Skeletal muscle cell (primary cell): ENCODE measurements at regions not wholly inside any gene's neighbourhood (a gene's known extent, or its start where the extent isn't known, plus 50 kb on each side); places are given as distances from the start of the nearest gene placed in this dataset.
A peak's percentile ranks its signal among the peaks of the same experiment; 100 is the strongest.
"Not testable (repeated sequence)": the region's sequence is repeated elsewhere in the genome, so short reads cannot be mapped to it uniquely, and the experiment has no call there.

ENCODE experiments used
- DNase-seq: peaks from one replicate; pipeline ENCODE4 v3.0.0-alpha.2; 2010; ENCODE audit warnings: low read depth
- H3K4me3 ChIP-seq: 2 replicates; pipeline ENCODE4 v1.5.1; 2011; ENCODE audit warnings: low read depth, mild to moderate bottlenecking, control low read depth, low read length, moderate library complexity

DNA sequence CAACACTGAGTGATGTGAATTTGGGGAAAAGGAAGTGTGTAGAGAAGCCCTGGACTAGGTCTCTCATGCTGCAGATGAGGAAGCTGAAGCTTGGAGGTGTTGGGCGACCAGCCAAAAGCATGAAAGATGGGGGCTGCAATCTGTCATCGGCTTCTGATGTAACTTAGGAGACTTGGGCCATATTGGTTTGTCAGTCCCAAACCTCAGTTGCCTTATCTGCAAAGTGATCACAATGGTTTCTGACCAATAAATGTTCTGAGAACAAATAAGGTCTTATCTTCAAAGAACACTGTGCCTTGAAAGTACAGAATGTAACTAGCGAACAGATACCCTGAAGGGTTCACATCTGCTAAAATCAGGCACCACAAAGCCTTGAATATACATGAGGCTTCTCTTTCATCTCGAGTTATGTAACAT is 198.4 kb upstream of the NR3C1 start:
- no peak for DNase-seq
- H3K4me3 ChIP-seq: no peak overlapping the region

DNA sequence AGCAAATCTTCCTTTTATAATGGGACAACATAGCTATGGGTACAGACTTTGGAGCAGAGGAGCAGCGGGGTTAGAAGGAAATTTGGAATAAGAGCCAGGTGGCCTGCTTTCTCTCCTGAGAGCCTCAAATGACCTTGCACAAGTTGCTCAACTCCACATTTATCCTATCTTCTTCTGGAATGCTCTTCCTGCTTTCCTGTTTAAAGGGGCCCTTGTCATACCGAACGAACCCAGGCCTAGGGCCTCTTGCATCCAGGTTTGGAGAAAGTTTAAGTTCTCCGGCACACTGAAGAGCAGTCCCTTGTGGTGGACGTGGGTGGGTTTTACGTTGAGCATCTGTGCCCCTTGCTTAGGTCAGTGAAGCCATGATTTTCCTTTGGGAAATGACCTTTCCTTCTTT is 197.9 kb upstream of the NR3C1 start:
- H3K4me3 ChIP-seq: no peak overlapping the region
- DNase-seq: no peak

DNA sequence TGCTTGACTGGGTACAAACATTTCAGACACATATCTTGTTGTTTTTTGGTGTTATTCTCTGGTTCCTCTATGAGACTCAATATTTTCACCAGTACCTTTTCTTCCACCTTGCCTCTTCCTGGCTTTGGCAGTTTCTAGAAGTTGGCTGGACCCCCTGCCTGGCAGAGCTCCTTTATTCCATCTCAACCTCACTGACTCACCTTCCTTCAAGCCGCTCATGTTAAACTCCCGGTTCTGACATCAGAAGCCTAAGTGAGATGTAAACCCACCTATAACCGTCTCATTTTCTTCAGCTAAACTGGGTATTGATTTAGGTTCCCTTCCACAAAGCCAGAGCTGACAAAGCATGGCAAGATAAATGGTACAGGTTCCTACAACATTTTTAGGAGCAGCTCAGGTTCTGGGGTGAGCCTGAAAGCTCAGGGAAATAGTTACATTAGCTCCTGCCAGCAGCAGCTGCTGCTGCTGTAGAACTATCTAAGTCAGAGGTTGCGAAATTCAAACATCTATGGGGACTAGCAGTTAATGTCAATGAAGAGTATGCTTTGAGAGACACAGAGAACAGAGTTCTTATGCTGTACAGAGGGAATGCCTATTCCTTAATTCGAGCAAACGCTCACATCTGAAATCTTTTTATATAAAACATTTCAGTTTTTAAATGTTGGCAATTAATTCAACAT is 197.1 kb upstream of the NR3C1 start:
- peak; percentile 56 for DNase-seq
- no peak overlapping the region for H3K4me3 ChIP-seq

DNA sequence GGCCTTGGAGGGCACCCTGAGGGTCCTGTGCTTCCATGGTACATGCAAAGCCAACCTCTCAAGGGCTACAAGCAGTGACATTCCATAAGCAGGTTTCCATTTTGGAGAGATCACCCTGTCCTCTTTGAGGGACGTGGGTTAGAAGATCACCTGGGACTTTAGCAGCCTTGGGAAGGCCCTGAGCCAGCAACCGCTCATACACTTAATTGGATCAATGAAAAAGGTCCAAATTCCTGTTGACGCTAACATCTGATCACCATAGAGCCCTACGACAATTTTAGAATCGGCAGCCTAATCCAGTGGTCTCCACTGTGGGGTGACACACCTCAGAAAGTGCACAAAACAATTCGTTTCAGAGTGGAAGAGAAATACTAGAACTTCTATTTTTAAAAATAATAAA is 196.0 kb upstream of the NR3C1 start:
- no peak overlapping the region for H3K4me3 ChIP-seq
- no peak for DNase-seq

GRCh38 chr5:143596824-143597223 is 193.3 kb upstream of the NR3C1 start:
- no peak overlapping the region for H3K4me3 ChIP-seq
- no peak for DNase-seq

DNA sequence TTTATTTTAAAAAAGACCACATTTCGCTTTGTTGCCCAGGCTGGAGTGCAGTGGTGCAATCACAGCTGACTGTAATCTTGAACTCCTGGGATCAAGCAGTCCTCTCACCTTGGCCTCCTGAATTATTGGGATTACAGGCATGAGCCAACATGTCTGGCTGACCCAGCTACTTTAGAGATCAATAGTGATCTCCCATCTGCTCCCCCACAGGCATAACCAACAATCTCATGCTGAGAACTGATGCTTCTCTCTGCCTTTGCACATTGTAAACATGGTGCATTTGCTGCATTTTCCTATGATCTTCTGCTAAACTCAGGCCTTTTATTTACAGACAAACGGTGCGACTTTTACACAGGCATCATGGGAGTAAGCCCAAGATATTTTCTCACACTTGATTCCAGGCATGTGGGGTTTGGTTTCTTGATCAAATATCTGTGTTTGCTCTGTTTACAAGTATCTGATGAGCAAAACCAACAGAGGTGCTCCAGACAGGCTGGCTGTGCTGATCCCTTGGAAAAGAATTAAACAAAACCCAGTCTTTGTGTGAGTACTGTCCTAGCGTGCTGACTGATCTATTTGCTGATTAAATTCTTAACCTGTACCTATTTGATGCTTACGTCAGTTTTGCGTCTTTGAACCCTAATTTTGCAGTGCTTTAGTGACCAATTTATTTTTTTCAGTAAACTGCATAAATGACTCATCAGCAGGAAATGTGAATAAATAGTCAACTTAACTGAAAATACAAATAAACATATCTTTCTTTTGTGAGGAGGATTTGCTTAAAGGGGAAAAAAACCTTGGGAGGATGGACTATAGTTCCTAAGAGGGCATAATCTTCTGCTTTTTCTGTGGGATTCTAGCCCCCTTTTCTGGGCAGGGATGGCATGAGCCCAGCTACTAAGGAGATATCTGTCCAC is 191.7 kb upstream of the NR3C1 start:
- H3K4me3 ChIP-seq: no peak overlapping the region
- no peak for DNase-seq

DNA sequence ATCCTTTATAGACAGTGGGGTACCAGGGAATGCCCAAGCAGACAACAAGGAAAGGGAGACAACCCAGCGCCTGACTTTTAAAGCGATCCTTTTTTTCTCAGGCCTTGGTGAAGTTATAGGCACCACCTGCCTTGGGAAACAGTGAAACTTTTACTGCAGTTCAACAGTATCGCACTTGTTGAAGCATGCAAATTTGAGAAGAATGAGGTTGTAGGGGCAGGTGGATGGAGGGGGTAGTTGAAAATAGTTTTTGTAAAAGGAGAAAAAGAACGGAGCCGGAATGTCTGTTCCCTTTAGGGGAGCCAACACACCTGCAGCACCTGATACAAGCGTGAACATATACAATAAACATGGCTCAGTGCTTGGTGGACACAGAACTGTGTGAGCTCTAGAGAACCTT is 190.2 kb upstream of the NR3C1 start:
- H3K4me3 ChIP-seq: no peak overlapping the region
- DNase-seq: no peak

DNA sequence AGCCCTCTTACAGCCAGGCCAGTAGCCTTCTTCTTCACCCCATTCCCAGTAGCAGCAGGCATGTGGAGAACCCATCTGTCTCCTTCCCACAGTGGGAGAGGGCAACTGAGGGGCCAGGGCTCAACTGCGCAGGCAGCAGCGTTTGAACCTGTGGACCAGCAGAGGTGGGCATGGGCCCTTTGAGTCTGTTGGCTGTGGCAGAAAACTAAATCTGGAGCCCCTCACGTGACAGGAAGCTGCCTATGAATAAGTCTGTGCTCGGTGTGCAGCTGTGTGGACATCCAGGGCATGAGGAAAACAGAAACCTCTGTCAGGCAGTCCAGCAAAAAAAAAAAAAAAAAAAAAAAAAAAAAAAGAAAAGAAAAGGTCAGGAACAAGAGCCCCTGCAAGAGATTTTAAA is 189.2 kb upstream of the NR3C1 start:
- DNase-seq: no peak
- no peak overlapping the region for H3K4me3 ChIP-seq

DNA sequence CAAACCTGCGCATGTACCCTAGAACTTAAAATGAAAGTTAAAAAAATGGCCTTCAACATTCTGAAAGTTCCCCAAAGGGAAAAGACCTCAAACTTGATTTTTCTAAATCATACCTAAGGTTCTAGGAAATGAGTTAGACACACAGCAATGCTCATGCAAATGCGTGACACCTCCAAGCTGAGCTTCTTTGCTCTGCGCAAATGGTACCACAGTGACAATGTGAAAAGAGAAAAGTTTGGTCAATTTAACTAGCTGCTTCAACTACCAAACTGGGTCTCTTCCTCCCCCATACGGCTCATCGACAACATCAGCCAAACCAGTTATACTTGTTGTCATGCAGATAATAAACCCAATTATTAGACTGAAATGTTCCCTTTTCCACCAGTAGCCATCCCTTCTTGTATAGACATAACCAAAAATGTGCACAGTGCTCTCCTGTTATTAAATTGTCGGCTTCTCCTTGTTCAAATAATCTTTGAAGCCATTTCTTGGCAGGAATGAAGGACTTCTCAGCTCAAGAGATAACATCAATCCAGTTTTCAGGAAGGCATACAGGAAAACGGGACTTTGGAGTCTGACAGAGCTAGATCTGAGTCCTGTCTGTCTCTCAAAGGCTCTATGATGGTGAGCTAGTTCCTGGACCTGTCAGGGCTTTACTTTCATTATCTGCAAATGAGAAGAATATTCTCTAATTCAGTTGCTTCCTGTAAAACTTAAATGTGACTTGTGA is 185.6 kb upstream of the NR3C1 start:
- DNase-seq: no peak

DNA sequence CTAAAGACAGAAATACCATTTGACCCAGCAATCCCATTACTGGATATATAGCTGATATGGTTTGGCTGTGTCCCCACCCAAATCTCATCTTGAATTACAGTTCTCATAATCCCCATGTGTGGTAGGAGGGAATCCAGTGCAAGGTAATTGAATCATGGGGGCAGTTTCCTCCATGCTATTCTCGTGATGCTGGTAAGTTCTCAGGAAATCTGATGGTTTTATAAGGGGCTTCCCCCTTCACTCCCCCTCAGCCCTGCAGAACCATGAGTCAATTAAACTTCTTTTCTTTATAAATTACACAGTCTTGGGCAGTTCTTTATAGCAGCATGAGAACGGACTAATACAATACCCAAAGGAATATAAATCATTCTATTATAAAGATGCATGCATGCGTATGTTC is 184.6 kb upstream of the NR3C1 start:
- not testable (repeated sequence) for H3K4me3 ChIP-seq, DNase-seq

More for the DNA sequence above, 185.6 kb upstream of the NR3C1 start:
- no peak overlapping the region for H3K4me3 ChIP-seq

GRCh38 chr5:143586781-143587362 is 183.4 kb upstream of the NR3C1 start:
- DNase-seq: no peak
- no peak overlapping the region for H3K4me3 ChIP-seq

DNA sequence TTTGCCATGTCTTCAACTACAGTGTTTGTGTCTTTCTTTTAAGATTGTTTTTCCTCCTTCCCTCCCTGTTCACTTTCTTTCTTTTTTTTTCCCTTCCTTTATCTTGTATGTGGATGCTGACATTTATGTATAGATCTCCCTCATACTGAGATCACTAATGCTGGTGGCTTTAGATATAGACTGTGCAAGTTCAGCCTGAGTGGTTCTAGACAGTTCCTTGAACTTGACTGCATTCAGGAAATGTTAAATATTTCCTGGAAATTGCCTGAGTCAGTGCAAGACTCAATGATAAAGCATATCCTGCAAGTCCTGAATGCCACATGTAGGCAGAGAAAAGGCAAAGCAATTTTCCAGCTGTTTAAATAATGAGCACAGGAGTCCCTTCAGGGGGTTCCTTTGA is 182.5 kb upstream of the NR3C1 start:
- DNase-seq: no peak
- no peak overlapping the region for H3K4me3 ChIP-seq

DNA sequence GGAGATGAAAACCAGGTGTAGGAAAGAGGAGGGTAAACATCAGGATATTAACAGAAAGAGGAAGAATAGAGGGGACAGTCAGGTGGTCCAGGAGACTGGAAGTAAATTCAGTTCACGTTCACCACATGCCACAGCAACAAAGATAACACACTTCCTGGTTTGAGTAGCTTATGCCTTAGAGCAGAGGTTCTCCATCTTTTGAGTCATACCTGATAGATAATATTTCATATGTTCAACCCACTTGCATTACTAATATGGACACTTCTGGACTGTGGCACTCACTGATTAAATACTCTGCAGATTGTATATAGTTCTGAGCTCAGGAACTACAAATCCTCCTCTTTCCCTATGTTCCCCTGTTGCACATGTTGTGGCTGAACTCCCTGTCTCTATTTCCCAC is 179.9 kb upstream of the NR3C1 start:
- no peak overlapping the region for H3K4me3 ChIP-seq
- no peak for DNase-seq

- no peak for DNase-seq
- no peak overlapping the region for H3K4me3 ChIP-seq
Measured at GRCh38 chr5:143582869-143583268, 179.4 kb upstream of the NR3C1 start.

- H3K4me3 ChIP-seq: no peak overlapping the region
- DNase-seq: no peak
Measured at GRCh38 chr5:143582176-143582575, 178.7 kb upstream of the NR3C1 start.

DNA sequence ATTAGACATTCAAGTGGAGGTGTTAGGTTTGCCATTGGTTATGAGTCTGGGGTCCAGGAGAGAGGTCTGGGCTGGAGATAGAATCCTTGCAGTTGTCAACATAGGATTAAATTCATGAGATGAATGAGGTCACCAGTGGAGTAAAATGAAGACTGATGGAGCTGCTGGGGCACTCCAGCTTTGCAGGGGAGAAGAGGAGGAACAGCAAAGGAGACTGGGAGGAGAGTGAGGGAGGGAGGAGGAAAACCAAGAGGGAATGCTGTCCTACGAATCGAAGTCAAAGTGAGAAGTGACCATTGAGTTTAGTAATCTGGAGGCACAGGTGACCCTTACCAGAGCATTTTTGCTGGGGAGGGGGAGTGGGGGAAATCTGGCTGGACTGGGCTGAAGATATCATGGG is 178.2 kb upstream of the NR3C1 start:
- no peak overlapping the region for H3K4me3 ChIP-seq
- DNase-seq: no peak

DNA sequence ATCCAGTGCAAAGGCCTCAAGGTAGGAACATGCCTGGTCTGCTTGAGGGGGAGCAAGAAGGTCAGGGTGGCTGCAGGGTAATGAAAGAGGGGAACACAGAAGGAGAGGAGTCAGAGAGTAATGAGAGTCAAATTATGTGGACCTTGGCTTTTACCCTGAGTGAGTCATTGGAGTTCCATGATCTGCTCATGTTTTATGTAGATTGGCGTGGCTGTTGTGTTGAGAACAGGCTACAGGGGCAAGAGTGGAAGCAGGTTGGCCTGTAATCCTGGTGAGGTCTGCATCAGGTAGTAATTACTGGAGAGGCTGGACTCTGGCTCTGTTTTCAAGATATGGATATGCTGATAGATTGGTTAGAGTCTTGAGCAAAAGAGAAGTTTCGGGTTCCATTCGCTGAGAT is 177.7 kb upstream of the NR3C1 start:
- no peak overlapping the region for H3K4me3 ChIP-seq
- DNase-seq: no peak

- DNase-seq: peak; percentile 85
- no peak overlapping the region for H3K4me3 ChIP-seq
Measured at GRCh38 chr5:143576711-143577484, 173.4 kb upstream of the NR3C1 start.

- DNase-seq: no peak
- no peak overlapping the region for H3K4me3 ChIP-seq
Measured at GRCh38 chr5:143575286-143575685, 171.8 kb upstream of the NR3C1 start.
